OCI-LY7 (cell line): ENCODE measurements at regions not wholly inside any gene's neighbourhood (a gene's known extent, or its start where the extent isn't known, plus 50 kb on each side); places are given as distances from the start of the nearest gene placed in this dataset.

ENCODE experiments used
- BruUV-seq: library from RNA; stranded (reverse); fragments of 400-500 nt; replicated peaks from 2 replicates; lab custom pipeline; 2021; lab: Mats Ljungman, UMichigan
- CTCF ChIA-PET: fragments of 300-600 bp; sonication (Branson Sonifier 250); formaldehyde crosslinking; loops from one replicate; lab custom pipeline; 2022; ENCODE audit warnings: antibody characterized with exemption; ENCODE audit not compliant: unreplicated experiment; lab: Charles Lee
- POLR2A ChIA-PET: fragments of 300-600 bp; sonication (Branson Sonifier 250); formaldehyde crosslinking; loops from one replicate; lab custom pipeline; 2022; ENCODE audit warnings: antibody characterized with exemption; lab: Charles Lee
- DNase-seq: peaks from one replicate; pipeline ENCODE4 v3.0.0-alpha.2; 2015; ENCODE audit warnings: low spot score
- H2AFZ ChIP-seq: fragments of 200-600 bp; sonication (generic), shearing (Covaris generic); 2 replicates; pipeline ENCODE4 v1.6.1; 2014; ENCODE audit warnings: mild to moderate bottlenecking, antibody characterized with exemption, low read length, moderate library complexity
- H3K27ac ChIP-seq: fragments of 200-600 bp; sonication (generic); 2 replicates; pipeline ENCODE4 v1.5.1; 2014; ENCODE audit warnings: mixed run types, low read depth, mild to moderate bottlenecking, moderate library complexity, low read length, inconsistent platforms; ENCODE audit not compliant: poor library complexity, severe bottlenecking
- H3K36me3 ChIP-seq: fragments of 200-600 bp; sonication (generic); 2 replicates; pipeline ENCODE4 v1.6.1; 2014; ENCODE audit warnings: mild to moderate bottlenecking, antibody characterized with exemption, low read length, moderate library complexity, mixed read lengths; ENCODE audit not compliant: insufficient read depth
- H3K4me1 ChIP-seq: fragments of 200-600 bp; sonication (generic); 2 replicates; pipeline ENCODE4 v1.5.1; 2014; ENCODE audit warnings: mild to moderate bottlenecking, low read length; ENCODE audit not compliant: insufficient read depth, poor library complexity, severe bottlenecking
- H3K4me2 ChIP-seq: fragments of 200-600 bp; sonication (generic); 2 replicates; pipeline ENCODE4 v1.6.1; 2014; ENCODE audit warnings: mild to moderate bottlenecking, low read length
- H3K4me3 ChIP-seq: fragments of 200-600 bp; sonication (generic); 2 replicates; pipeline ENCODE4 v1.5.1; 2014; ENCODE audit warnings: mild to moderate bottlenecking, low read depth, low read length; ENCODE audit not compliant: poor library complexity, severe bottlenecking
- H3K79me2 ChIP-seq: fragments of 200-600 bp; sonication (generic); 2 replicates; pipeline ENCODE4 v1.6.1; 2016; ENCODE audit warnings: low read depth, mild to moderate bottlenecking, low read length, moderate library complexity, mixed read lengths; ENCODE audit not compliant: insufficient read depth
- H3K9me2 ChIP-seq: fragments of 200-600 bp; sonication (generic); 2 replicates; pipeline ENCODE4 v1.6.1; 2016; ENCODE audit warnings: mild to moderate bottlenecking, low read length, mixed read lengths; ENCODE audit not compliant: insufficient read depth
- H3K9me3 ChIP-seq: fragments of 200-600 bp; sonication (generic); 2 replicates; pipeline ENCODE4 v1.6.1; 2014; ENCODE audit warnings: mild to moderate bottlenecking, mixed run types, low read length, mixed read lengths
- H4K20me1 ChIP-seq: fragments of 200-600 bp; sonication (generic); 2 replicates; pipeline ENCODE4 v1.6.1; 2014; ENCODE audit warnings: mild to moderate bottlenecking, antibody characterized with exemption, low read length, moderate library complexity, mixed read lengths; ENCODE audit not compliant: insufficient read depth
- EZH2phosphoT487 ChIP-seq: fragments of 200-600 bp; sonication (generic); IDR thresholded peaks from 2 replicates; pipeline ENCODE4 v1.6.1; 2018; ENCODE audit warnings: low read depth, borderline replicate concordance, mild to moderate bottlenecking, mixed run types, antibody characterized with exemption, low read length, moderate library complexity, mixed read lengths
- intact Hi-C: fragments of 100-400 bp; cut with micrococcal nuclease; formaldehyde crosslinking; loops from one replicate; pipeline ENCODE4 v1.10.0; 2022; ENCODE audit not compliant: unreplicated experiment
- TF ChIP-seq, protein P1 (sequence below): fragments of 200-600 bp; sonication (generic); conservative IDR thresholded peaks from 2 replicates; pipeline ENCODE4 v1.5.1; 2014; ENCODE audit warnings: mild to moderate bottlenecking, antibody characterized with exemption, low read length, moderate library complexity, mixed read lengths

DNA sequence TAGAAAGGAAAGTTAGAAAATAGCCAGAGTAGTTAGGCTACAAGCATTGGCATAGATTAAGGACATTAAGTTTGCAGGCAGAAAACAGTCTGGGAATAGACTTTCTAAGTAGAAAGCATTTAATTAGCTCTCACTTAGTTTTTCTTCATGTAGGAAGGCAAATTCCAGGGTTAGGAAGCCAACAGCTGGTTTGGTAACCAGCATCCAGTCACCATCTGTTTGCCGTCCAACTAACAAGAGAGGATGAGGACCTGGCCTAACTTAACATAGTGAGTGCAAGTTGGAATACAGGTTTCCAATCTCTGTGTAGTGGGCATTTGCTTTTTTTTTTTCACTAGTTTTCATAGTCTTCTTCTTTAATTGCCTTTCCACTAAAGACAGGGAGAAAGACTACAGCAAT lies 121.7 kb upstream of the NR3C1 start:
- H3K4me3 ChIP-seq, result no peak overlapping the region
- no peak overlapping the region for H2AFZ ChIP-seq
- no peaks in the 10 kb centered on the region for H3K9me3 ChIP-seq
- 0 out of 2 replicates have a peak, but pooled peaks cover 3% of the 10 kb centered on the region for H3K9me2 ChIP-seq
- no peak for DNase-seq
- no peaks in the 10 kb centered on the region for H4K20me1 ChIP-seq
- intact Hi-C loops, result no loop called here
- BruUV-seq, result no TSS peak
- ChIA-PET CTCF (no interaction called here), POLR2A (interaction anchor here (1.0 to 1.9 kb wide), 4 partner anchors 11 to 176 kb away, joined by 3 to 7 read pairs (median 4); no protein-coding TSS in a partner anchor)
- TF ChIP-seq, protein P1, sequence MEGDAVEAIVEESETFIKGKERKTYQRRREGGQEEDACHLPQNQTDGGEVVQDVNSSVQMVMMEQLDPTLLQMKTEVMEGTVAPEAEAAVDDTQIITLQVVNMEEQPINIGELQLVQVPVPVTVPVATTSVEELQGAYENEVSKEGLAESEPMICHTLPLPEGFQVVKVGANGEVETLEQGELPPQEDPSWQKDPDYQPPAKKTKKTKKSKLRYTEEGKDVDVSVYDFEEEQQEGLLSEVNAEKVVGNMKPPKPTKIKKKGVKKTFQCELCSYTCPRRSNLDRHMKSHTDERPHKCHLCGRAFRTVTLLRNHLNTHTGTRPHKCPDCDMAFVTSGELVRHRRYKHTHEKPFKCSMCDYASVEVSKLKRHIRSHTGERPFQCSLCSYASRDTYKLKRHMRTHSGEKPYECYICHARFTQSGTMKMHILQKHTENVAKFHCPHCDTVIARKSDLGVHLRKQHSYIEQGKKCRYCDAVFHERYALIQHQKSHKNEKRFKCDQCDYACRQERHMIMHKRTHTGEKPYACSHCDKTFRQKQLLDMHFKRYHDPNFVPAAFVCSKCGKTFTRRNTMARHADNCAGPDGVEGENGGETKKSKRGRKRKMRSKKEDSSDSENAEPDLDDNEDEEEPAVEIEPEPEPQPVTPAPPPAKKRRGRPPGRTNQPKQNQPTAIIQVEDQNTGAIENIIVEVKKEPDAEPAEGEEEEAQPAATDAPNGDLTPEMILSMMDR, result no peak
- no peak for TF ChIP-seq EZH2phosphoT487
- no peak overlapping the region for H3K4me2 ChIP-seq
- H3K4me1 ChIP-seq, result no peaks in the 10 kb centered on the region
- no peaks in the 10 kb centered on the region for H3K79me2 ChIP-seq
- H3K27ac ChIP-seq, result no peak overlapping the region
- no peaks in the 10 kb centered on the region for H3K36me3 ChIP-seq

DNA sequence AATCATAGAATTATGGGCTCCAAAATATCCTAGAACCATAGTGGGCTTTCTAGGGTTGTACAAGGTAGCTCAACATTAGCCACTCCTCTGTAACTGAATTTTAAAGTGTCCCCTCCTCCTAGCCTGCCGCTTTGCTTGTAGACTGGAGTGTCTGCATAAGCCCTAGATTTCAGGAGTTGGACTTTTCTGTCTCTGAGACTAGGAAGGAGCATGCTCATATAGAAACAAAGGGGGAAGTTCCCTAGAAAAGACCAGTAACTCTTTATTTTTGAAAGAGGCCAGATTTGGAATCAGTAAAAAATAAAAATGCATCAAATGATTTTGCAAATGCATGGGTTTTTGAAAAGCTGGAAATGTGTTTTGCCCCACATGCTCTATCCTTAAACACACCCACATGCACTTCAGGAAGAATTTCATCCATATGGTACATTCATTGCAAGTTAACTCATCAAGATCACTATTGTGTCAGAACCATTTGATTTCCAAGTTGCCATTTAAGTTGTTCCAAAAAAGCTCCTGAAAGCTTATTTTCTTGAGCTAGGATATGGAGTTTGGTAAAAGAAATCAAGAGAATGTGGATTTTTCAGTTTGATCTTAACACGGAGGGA lies 121.0 kb upstream of the NR3C1 start:
- no peak for DNase-seq
- POLR2A ChIA-PET, result interaction anchor here (1.8 to 1.9 kb wide), 2 partner anchors 13 to 177 kb away, joined by 4 to 7 read pairs; no protein-coding TSS in a partner anchor
- BruUV-seq, result no TSS peak
- no peaks in the 10 kb centered on the region for H3K36me3 ChIP-seq
- no peak overlapping the region for H3K4me2 ChIP-seq
- 0 out of 2 replicates have a peak, but pooled peaks cover 3% of the 10 kb centered on the region for H3K9me2 ChIP-seq
- no peaks in the 10 kb centered on the region for H3K9me3 ChIP-seq
- H3K27ac ChIP-seq, result no peak overlapping the region
- H3K79me2 ChIP-seq, result no peaks in the 10 kb centered on the region
- H3K4me3 ChIP-seq, result no peak overlapping the region
- no peaks in the 10 kb centered on the region for H4K20me1 ChIP-seq
- no peak overlapping the region for H2AFZ ChIP-seq
- H3K4me1 ChIP-seq, result no peaks in the 10 kb centered on the region
- TF ChIP-seq, protein P1, result no peak
- TF ChIP-seq EZH2phosphoT487, result no peak
- intact Hi-C loops, result no loop called here
- CTCF ChIA-PET, result no interaction called here

DNA sequence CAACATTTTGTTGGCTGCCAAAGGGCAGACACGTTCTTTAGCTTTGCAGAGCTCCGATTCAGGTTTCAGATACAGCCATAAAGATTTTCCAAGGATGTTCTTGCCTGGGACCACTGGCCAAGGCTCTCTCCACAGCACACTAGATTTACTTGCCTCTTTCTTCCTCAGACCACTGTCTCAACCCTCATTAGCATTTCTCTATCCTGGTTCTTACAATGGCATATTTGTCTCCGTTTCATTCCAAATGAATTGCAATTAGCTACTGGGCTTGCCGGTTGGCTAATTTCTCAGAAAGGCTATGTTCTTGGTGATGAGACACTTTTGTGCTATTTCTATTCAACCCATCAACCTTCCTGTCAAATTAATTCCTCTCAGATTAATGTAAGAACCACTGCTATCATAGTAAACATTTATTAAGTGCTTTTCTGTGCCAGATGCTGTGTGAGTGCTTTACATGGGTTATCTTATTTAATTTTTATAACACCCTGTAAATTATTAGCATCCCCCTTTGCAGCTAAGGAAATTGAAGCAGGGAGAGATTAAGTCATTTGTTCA lies 118.4 kb upstream of the NR3C1 start:
- H3K4me1 ChIP-seq, result no peaks in the 10 kb centered on the region
- ChIA-PET POLR2A (interaction anchor here (0.6 to 3.4 kb wide), 6 partner anchors 9 to 189 kb away, joined by 3 to 15 read pairs (median 4); no protein-coding TSS in a partner anchor), CTCF (no interaction called here)
- no peaks in the 10 kb centered on the region for H3K79me2 ChIP-seq
- no peak for DNase-seq
- TF ChIP-seq, protein P1, result no peak
- TF ChIP-seq EZH2phosphoT487, result no peak
- no peaks in the 10 kb centered on the region for H4K20me1 ChIP-seq
- H2AFZ ChIP-seq, result no peak overlapping the region
- no peak overlapping the region for H3K4me3 ChIP-seq
- BruUV-seq, result no TSS peak
- H3K9me3 ChIP-seq, result no peaks in the 10 kb centered on the region
- H3K27ac ChIP-seq, result no peak overlapping the region
- H3K4me2 ChIP-seq, result no peak overlapping the region
- H3K36me3 ChIP-seq, result no peaks in the 10 kb centered on the region
- intact Hi-C loops, result no loop called here
- H3K9me2 ChIP-seq, result no peaks in the 10 kb centered on the region
